ENCODE measurements at regions not wholly inside any gene's neighbourhood (a gene's known extent, or its start where the extent isn't known, plus 50 kb on each side); places are given as distances from the start of the nearest gene placed in this dataset.
"Not testable (repeated sequence)": the region's sequence is repeated elsewhere in the genome, so short reads cannot be mapped to it uniquely, and the experiment has no call there.

- no peak for FAIRE-seq
Observed at GRCh38 chr14:86943391-86944365, 1049.3 kb downstream of the GALC start.

GRCh38 chr14:86942936-86943335 is 1050.0 kb downstream of the GALC start:
- no peak for FAIRE-seq

- no peak for FAIRE-seq
Observed at GRCh38 chr14:86940106-86940505, 1052.9 kb downstream of the GALC start.

- no peak for FAIRE-seq
Observed at GRCh38 chr14:86938320-86938719, 1054.7 kb downstream of the GALC start.

GRCh38 chr14:86936556-86936955 is 1056.4 kb downstream of the GALC start:
- no peak for FAIRE-seq

GRCh38 chr14:86935241-86935885 is 1057.6 kb downstream of the GALC start:
- FAIRE-seq: no peak

- no peak for FAIRE-seq
Observed at GRCh38 chr14:86933958-86934595, 1058.9 kb downstream of the GALC start.

- FAIRE-seq: no peak
Observed at GRCh38 chr14:86933460-86933859, 1059.5 kb downstream of the GALC start.

- no peak for FAIRE-seq
Observed at GRCh38 chr14:86915406-86915805, 1077.6 kb downstream of the GALC start.

- FAIRE-seq: no peak
Observed at GRCh38 chr14:86912709-86913108, 1080.3 kb downstream of the GALC start.

GRCh38 chr14:86911486-86911885 is 1081.5 kb downstream of the GALC start:
- FAIRE-seq: no peak

GRCh38 chr14:86905386-86905926 is 1087.5 kb downstream of the GALC start:
- FAIRE-seq: not testable (repeated sequence)

GRCh38 chr14:86902176-86902950 is 1090.6 kb downstream of the GALC start:
- FAIRE-seq: no peak

- no peak for FAIRE-seq
Observed at GRCh38 chr14:86897704-86898513, 1095.1 kb downstream of the GALC start.

- FAIRE-seq: no peak
Observed at GRCh38 chr14:86897224-86897623, 1095.8 kb downstream of the GALC start.

- no peak for FAIRE-seq
Observed at GRCh38 chr14:86896701-86897100, 1096.3 kb downstream of the GALC start.

GRCh38 chr14:86892152-86892956 is 1100.6 kb downstream of the GALC start:
- FAIRE-seq: no peak

- no peak for FAIRE-seq
Observed at GRCh38 chr14:86885280-86885679, 1107.7 kb downstream of the GALC start.

- FAIRE-seq: no peak
Observed at GRCh38 chr14:86884498-86884897, 1108.5 kb downstream of the GALC start.

- no peak for FAIRE-seq
Observed at GRCh38 chr14:86882818-86883217, 1110.2 kb downstream of the GALC start.

- no peak for FAIRE-seq
Observed at GRCh38 chr14:86865934-86866333, 1127.0 kb downstream of the GALC start.
